ENCODE measurements at regions not wholly inside any gene's neighbourhood (a gene's known extent, or its start where the extent isn't known, plus 50 kb on each side); places are given as distances from the start of the nearest gene placed in this dataset.
A peak's percentile ranks its signal among the peaks of the same experiment; 100 is the strongest.
"Not testable (repeated sequence)": the region's sequence is repeated elsewhere in the genome, so short reads cannot be mapped to it uniquely, and the experiment has no call there.

GRCh38 chr6:102749210-102749971 lies 1355.9 kb downstream of the GRIK2 start:
- DNase-seq (ENCODE audit: low read depth): peak; percentile 64

- DNase-seq (ENCODE audit: low read depth): no peak
Measured at GRCh38 chr6:102746941-102747340, 1353.4 kb downstream of the GRIK2 start.

- peak; percentile 52 for DNase-seq (ENCODE audit: low read depth)
Measured at GRCh38 chr6:102742754-102743356, 1349.3 kb downstream of the GRIK2 start.

GRCh38 chr6:102742028-102742427 lies 1348.5 kb downstream of the GRIK2 start:
- peak; percentile 29 for DNase-seq (ENCODE audit: low read depth)

GRCh38 chr6:102736941-102737368 lies 1343.4 kb downstream of the GRIK2 start:
- DNase-seq (ENCODE audit: low read depth): peak; percentile 29

GRCh38 chr6:102732898-102733297 lies 1339.4 kb downstream of the GRIK2 start:
- DNase-seq (ENCODE audit: low read depth): peak; percentile 20

GRCh38 chr6:102722086-102722485 lies 1328.6 kb downstream of the GRIK2 start:
- DNase-seq (ENCODE audit: low read depth): not testable (repeated sequence)

- no peak for DNase-seq (ENCODE audit: low read depth)
Measured at GRCh38 chr6:102717737-102718456, 1324.4 kb downstream of the GRIK2 start.

- DNase-seq (ENCODE audit: low read depth): no peak
Measured at GRCh38 chr6:102717252-102717651, 1323.7 kb downstream of the GRIK2 start.

GRCh38 chr6:102701019-102701418 lies 1307.5 kb downstream of the GRIK2 start:
- no peak for DNase-seq (ENCODE audit: low read depth)

GRCh38 chr6:102686461-102686860 lies 1293.0 kb downstream of the GRIK2 start:
- DNase-seq (ENCODE audit: low read depth): no peak

- no peak for DNase-seq (ENCODE audit: low read depth)
Measured at GRCh38 chr6:102680413-102680812, 1286.9 kb downstream of the GRIK2 start.

GRCh38 chr6:102679865-102680264 lies 1286.4 kb downstream of the GRIK2 start:
- DNase-seq (ENCODE audit: low read depth): peak; percentile 34

- DNase-seq (ENCODE audit: low read depth): no peak
Measured at GRCh38 chr6:102677225-102677624, 1283.7 kb downstream of the GRIK2 start.

- DNase-seq (ENCODE audit: low read depth): peak; percentile 8
Measured at GRCh38 chr6:102670735-102671134, 1277.2 kb downstream of the GRIK2 start.

- peak; percentile 52 for DNase-seq (ENCODE audit: low read depth)
Measured at GRCh38 chr6:102662851-102663250, 1269.3 kb downstream of the GRIK2 start.

- DNase-seq (ENCODE audit: low read depth): no peak
Measured at GRCh38 chr6:102660303-102660702, 1266.8 kb downstream of the GRIK2 start.

GRCh38 chr6:102655823-102656222 lies 1262.3 kb downstream of the GRIK2 start:
- DNase-seq (ENCODE audit: low read depth): no peak

- peak; percentile 20 for DNase-seq (ENCODE audit: low read depth)
Measured at GRCh38 chr6:102641426-102641825, 1247.9 kb downstream of the GRIK2 start.

GRCh38 chr6:102631921-102632320 lies 1238.4 kb downstream of the GRIK2 start:
- no peak for DNase-seq (ENCODE audit: low read depth)

- no peak for DNase-seq (ENCODE audit: low read depth)
Measured at GRCh38 chr6:102623201-102623600, 1229.7 kb downstream of the GRIK2 start.

GRCh38 chr6:102619585-102619984 lies 1226.1 kb downstream of the GRIK2 start:
- peak; percentile 32 for DNase-seq (ENCODE audit: low read depth)

GRCh38 chr6:102582569-102582968 lies 1189.1 kb downstream of the GRIK2 start:
- DNase-seq (ENCODE audit: low read depth): no peak
